GM13976 (cell line): ENCODE measurements at regions not wholly inside any gene's neighbourhood (a gene's known extent, or its start where the extent isn't known, plus 50 kb on each side); places are given as distances from the start of the nearest gene placed in this dataset.

Experiments
- DNase-seq: peaks from one replicate; pipeline ENCODE4 v3.0.0; 2012; ENCODE audit warnings: low spot score
- in situ Hi-C: fragments of 300-500 bp; cut with MboI; formaldehyde crosslinking; loops from one replicate; pipeline ENCODE4 v1.12.0; 2022; ENCODE audit warnings: low sequenced_read_pairs, mixed read lengths, inconsistent platforms; ENCODE audit not compliant: unreplicated experiment
- TF ChIP-seq, protein P1 (sequence below): IDR thresholded peaks from 2 replicates; pipeline ENCODE4 v1.5.1; 2012; ENCODE audit warnings: borderline replicate concordance, mild to moderate bottlenecking; ENCODE audit not compliant: insufficient read depth; ENCODE audit errors: extremely low read depth, missing control alignments, control extremely low read depth

DNA sequence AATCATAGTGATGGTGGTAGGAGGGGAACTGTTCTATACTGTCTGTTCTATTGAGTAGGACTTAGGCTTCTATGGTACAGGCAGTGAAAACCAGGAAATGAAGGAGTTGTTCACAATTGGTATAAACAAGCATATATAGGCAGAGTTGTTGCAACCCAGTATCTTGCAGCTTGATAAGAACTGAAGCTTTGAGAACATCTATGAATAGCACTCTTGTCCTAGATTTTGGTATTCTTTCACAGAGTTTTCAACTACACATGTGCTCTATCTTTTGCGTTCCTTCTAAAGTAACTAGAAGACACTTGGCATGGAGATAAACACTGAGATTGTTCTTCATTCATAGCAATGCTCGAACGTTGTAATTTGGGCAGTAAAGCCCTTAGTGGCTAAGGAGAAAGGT, 91.8 kb downstream of the KCNJ2 start:
- DNase-seq: no peak
- in situ Hi-C loops: no loop called here
- TF ChIP-seq, protein P1, sequence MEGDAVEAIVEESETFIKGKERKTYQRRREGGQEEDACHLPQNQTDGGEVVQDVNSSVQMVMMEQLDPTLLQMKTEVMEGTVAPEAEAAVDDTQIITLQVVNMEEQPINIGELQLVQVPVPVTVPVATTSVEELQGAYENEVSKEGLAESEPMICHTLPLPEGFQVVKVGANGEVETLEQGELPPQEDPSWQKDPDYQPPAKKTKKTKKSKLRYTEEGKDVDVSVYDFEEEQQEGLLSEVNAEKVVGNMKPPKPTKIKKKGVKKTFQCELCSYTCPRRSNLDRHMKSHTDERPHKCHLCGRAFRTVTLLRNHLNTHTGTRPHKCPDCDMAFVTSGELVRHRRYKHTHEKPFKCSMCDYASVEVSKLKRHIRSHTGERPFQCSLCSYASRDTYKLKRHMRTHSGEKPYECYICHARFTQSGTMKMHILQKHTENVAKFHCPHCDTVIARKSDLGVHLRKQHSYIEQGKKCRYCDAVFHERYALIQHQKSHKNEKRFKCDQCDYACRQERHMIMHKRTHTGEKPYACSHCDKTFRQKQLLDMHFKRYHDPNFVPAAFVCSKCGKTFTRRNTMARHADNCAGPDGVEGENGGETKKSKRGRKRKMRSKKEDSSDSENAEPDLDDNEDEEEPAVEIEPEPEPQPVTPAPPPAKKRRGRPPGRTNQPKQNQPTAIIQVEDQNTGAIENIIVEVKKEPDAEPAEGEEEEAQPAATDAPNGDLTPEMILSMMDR: no peak

DNA sequence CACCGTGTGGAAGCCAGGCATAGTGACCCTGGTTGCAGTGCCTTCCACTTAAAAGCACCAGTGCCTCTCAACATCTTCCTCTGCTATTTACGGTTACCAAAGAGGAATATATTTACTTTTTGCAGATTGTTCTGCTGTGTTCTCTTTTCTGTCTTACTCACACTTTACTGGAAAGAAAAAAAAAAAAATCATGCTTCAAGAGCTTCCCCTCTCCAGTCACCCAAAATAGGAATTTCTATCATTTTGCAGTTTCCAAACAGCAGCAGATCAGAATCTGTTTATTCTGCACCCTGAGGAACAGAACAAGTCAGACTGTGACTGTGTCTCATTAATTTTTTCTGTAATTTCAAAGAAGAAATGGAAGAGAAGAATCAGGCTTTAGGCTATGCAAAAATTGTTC, 96.1 kb downstream of the KCNJ2 start:
- TF ChIP-seq, protein P1: no peak
- in situ Hi-C loops: no loop called here
- no peak for DNase-seq

DNA sequence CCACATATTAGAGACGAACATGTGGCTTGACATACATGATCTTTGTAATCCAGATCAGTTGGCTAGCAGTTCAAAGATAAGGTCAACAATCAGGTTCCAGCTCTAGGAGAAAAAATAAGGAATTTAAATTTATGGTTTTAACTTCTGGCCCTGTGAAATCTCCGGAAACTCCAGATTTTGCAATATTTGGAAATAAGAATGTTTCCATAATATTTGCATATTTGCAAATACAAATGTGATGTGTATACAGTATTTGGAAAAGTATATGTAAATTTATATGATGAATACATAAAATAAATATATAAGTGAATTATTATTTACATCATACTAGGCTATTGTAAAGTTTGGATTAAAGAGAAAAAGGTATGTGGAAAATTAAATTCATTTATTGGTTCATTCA, 97.1 kb downstream of the KCNJ2 start:
- TF ChIP-seq, protein P1: no peak
- in situ Hi-C loops: no loop called here
- no peak for DNase-seq

DNA sequence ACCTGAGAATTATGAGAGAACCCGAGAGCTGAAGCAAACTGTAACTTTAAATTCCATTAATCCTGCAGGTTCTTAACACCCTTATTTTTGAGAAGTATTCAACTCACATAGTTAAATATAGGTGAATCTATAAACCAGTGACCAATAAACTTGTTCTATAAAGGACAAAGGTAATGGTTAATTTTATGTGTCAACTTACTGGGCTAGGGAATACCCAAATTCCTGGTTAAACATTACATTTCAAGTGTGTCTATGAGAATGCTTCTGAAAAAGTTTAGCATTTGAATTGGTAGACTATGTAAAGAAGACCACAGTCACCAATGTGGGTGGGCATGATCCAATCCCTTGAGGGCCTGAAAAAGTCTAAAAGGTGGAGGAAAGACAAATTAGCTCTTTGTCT, 99.1 kb downstream of the KCNJ2 start:
- in situ Hi-C loops: no loop called here
- TF ChIP-seq, protein P1: no peak
- no peak for DNase-seq

DNA sequence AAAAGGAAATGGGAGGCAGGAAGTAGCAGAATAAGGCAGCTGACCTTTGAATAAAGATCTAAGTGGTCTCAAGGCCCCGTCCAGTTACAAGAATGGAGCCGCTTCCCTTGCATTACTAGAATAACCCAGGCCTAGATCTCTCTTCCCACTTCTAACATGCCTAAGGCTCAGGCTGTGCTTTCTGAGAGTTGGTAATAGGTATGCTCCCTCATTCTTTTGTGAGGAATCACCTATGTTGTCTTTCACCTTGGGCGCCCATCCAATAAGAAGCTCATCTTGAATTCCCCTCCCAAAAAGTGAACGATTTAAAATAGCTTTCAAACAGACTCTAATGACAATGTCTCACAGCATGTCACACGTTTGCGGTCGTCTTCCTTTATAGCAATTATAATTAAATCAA, 101.2 kb downstream of the KCNJ2 start:
- TF ChIP-seq, protein P1: no peak
- no peak for DNase-seq

DNA sequence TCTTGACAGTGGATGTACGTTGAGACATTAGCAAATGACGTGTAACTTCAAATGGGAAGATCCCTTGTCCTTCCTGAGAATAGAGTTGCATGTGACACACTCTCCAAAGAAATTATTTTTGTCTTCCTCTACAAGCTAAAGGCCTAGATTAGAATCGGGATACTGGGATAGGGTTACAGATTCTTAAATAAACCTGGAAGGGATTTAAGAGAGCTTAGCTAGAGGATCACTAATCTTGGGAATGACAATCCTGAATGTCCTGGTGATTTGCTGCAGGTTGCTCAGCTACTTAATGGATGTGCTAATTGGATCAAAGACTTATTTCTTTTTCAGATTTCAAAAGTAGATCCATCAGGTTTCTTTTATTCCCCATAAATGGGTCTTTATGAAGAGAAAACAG, 101.9 kb downstream of the KCNJ2 start:
- TF ChIP-seq, protein P1: no peak
- in situ Hi-C loops: no loop called here
- DNase-seq: no peak

More for the DNA sequence above, 101.2 kb downstream of the KCNJ2 start:
- in situ Hi-C loops: no loop called here

DNA sequence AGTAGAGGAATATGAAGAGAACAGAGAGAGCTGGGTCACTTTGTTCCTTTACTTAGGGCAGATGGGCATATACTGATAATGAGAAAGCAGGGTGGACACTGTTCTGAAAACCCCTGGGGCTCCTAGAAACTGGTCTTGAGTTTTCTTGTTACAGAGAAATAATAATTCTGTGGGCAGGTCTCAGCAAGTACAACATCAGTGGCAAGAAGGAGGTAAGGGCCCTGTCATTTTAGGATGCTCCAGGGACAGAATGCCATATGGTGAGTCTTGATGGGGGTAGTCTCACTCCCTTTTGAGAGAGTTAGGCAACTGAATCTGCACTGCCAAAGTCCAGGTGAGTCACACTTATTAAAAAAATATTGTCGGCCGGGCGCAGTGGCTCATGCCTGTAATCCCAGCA, 102.3 kb downstream of the KCNJ2 start:
- TF ChIP-seq, protein P1: no peak
- in situ Hi-C loops: no loop called here
- no peak for DNase-seq
